Trophoblast cell (in vitro differentiated cells and primary cell): ENCODE measurements at regions not wholly inside any gene's neighbourhood (a gene's known extent, or its start where the extent isn't known, plus 50 kb on each side); places are given as distances from the start of the nearest gene placed in this dataset.
"Not testable (repeated sequence)": the region's sequence is repeated elsewhere in the genome, so short reads cannot be mapped to it uniquely, and the experiment has no call there.

ENCODE experiments used
- DNase-seq, 2 donors: peaks; one replicate each; pipeline ENCODE4 v3.0.0-alpha.2; 2016
- H2AFZ ChIP-seq: 2 replicates; pipeline ENCODE4 v1.6.1; 2013; ENCODE audit warnings: low read length, moderate library complexity, mild to moderate bottlenecking; ENCODE audit not compliant: insufficient read depth, poor library complexity
- H2AK5ac ChIP-seq: 2 replicates; pipeline ENCODE4 v1.6.1; 2013; ENCODE audit warnings: mild to moderate bottlenecking, low read length
- H2BK120ac ChIP-seq: 2 replicates; pipeline ENCODE4 v1.6.1; 2013; ENCODE audit warnings: low read length, mild to moderate bottlenecking, moderate library complexity; ENCODE audit not compliant: insufficient read depth, poor library complexity
- H2BK12ac ChIP-seq: 2 replicates; pipeline ENCODE4 v1.6.1; 2013; ENCODE audit warnings: mild to moderate bottlenecking, low read length, moderate library complexity
- H2BK5ac ChIP-seq: 2 replicates; pipeline ENCODE4 v1.6.1; 2013; ENCODE audit warnings: low read length, low read depth, moderate library complexity, mild to moderate bottlenecking; ENCODE audit not compliant: poor library complexity
- H3K14ac ChIP-seq: 2 replicates; pipeline ENCODE4 v1.6.1; 2013; ENCODE audit warnings: mild to moderate bottlenecking, low read length
- H3K18ac ChIP-seq: 2 replicates; pipeline ENCODE4 v1.6.1; 2013; ENCODE audit warnings: mild to moderate bottlenecking, low read length
- H3K23ac ChIP-seq: 2 replicates; pipeline ENCODE4 v1.6.1; 2013; ENCODE audit warnings: low read length
- H3K27ac ChIP-seq: 2 replicates; pipeline ENCODE4 v1.5.1; 2013; ENCODE audit warnings: low read depth, mild to moderate bottlenecking, inconsistent platforms, low read length, moderate library complexity
- H3K27me3 ChIP-seq: 2 replicates; pipeline ENCODE4 v1.6.1; 2013; ENCODE audit warnings: inconsistent platforms, mild to moderate bottlenecking, low read length, moderate library complexity; ENCODE audit not compliant: insufficient read depth
- H3K36me3 ChIP-seq, 2 experiments: 1 replicate in 1 of 2; 2 replicates in 1 of 2; pipeline ENCODE4 v1.6.1; 2013; ENCODE audit warnings: low read length in 2 of 2, mild to moderate bottlenecking in 2 of 2, moderate library complexity in 1 of 2; ENCODE audit not compliant: insufficient read depth in 2 of 2, control insufficient read depth in 1 of 2
- H3K4ac ChIP-seq: 2 replicates; pipeline ENCODE4 v1.6.1; 2013; ENCODE audit warnings: low read depth, mild to moderate bottlenecking, low read length, moderate library complexity
- H3K4me1 ChIP-seq, 2 experiments: 1 replicate in 1 of 2; 2 replicates in 1 of 2; pipeline ENCODE4 v1.6.1; 2013; ENCODE audit warnings: low read length in 2 of 2, mild to moderate bottlenecking in 2 of 2, moderate library complexity in 1 of 2; ENCODE audit not compliant: insufficient read depth in 2 of 2, control insufficient read depth in 1 of 2
- H3K4me2 ChIP-seq: 2 replicates; pipeline ENCODE4 v1.6.1; 2013; ENCODE audit warnings: inconsistent platforms, mild to moderate bottlenecking, low read length, moderate library complexity
- H3K4me3 ChIP-seq: 2 replicates; pipeline ENCODE4 v1.5.1; 2013; ENCODE audit warnings: mild to moderate bottlenecking, low read depth, low read length, inconsistent platforms
- H3K79me1 ChIP-seq: one replicate; pipeline ENCODE4 v1.6.1; 2013; ENCODE audit warnings: low read length
- H3K79me2 ChIP-seq: 2 replicates; pipeline ENCODE4 v1.6.1; 2013; ENCODE audit warnings: low read length, mild to moderate bottlenecking; ENCODE audit not compliant: control insufficient read depth, insufficient read depth, poor library complexity
- H3K9ac ChIP-seq: 2 replicates; pipeline ENCODE4 v1.6.1; 2013; ENCODE audit warnings: mild to moderate bottlenecking, low read length
- H3K9me3 ChIP-seq: 2 replicates; pipeline ENCODE4 v1.6.1; 2013; ENCODE audit warnings: low read depth, mild to moderate bottlenecking, control low read depth, inconsistent platforms, low read length; ENCODE audit not compliant: insufficient read depth
- H4K12ac ChIP-seq: 2 replicates; pipeline ENCODE4 v1.6.1; 2013; ENCODE audit warnings: low read depth, mild to moderate bottlenecking, low read length, moderate library complexity
- H4K8ac ChIP-seq: 2 replicates; pipeline ENCODE4 v1.6.1; 2013; ENCODE audit warnings: low read depth, mild to moderate bottlenecking, low read length, moderate library complexity
- H4K91ac ChIP-seq: one replicate; pipeline ENCODE4 v1.6.1; 2013; ENCODE audit warnings: low read depth, mild to moderate bottlenecking, low read length, moderate library complexity
- WGBS: extraction: QIAGEN DNeasy Blood & Tissue Kit; methylation state at CpG from one replicate; pipeline ENCODE4 v1.1.7; 2013; ENCODE audit warnings: missing lambda C conversion rate; ENCODE audit not compliant: insufficient read length, insufficient coverage; ENCODE audit errors: extremely low coverage; 5-methylcytosine and 5-hydroxymethylcytosine counted together

DNA sequence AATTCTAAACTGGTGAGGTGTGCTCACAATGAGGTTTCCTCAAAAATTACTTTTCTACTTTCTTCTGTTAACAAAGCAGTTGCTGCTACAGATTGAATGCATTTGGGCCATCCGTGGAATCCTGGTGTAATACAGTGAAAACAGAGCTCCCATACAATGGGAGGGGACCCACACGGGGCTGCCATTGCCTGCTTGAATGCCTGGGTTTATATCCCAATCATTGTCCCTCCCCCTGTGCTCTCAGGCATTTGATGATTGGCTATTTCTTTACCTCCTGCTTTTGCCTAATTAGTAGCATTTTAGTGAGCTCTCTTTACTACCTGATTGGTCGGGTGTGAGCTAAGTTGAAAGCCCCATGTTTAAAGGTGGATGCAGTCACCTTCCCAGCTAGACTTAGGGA lies 52.9 kb upstream of the CSF1 start:
- H3K23ac ChIP-seq, H4K91ac ChIP-seq, H3K4me2 ChIP-seq, H3K27ac ChIP-seq, H3K27me3 ChIP-seq, H3K36me3 ChIP-seq, H2BK120ac ChIP-seq, H3K14ac ChIP-seq, H3K18ac ChIP-seq, H2BK5ac ChIP-seq, H3K9me3 ChIP-seq, H3K79me2 ChIP-seq, H4K12ac ChIP-seq, H3K4ac ChIP-seq, H2BK12ac ChIP-seq, H3K4me3 ChIP-seq, H3K9ac ChIP-seq, DNase-seq, H2AFZ ChIP-seq, H3K4me1 ChIP-seq, H4K8ac ChIP-seq, H3K79me1 ChIP-seq, H2AK5ac ChIP-seq: not testable (repeated sequence)
- WGBS: no CpG with 5 or more reads among the region's 3 CpGs

DNA sequence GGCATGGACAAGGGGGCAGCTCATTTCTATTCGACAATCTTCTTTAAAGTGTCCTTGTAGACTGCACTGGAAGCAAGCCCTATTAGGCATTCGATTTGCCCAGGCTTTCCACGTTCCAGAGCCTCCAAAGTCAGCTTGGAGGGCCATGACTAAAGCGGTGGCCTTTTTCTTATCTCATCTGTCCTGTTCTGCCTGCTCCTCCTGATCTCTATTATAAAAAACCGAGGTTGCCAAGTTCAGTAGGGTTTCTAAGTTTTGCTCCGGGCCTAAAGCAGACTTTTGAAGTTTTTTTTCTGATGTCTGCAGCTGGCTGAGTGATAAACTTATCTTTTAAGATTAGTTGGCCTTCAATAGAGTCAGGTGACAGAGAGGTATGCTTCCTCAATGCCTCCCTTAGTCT lies 54.7 kb upstream of the CSF1 start:
- not testable (repeated sequence) for H2AK5ac ChIP-seq, H3K23ac ChIP-seq, H2AFZ ChIP-seq, H3K14ac ChIP-seq, H3K27me3 ChIP-seq, H4K91ac ChIP-seq, H2BK12ac ChIP-seq, H3K9me3 ChIP-seq, H4K12ac ChIP-seq, H2BK5ac ChIP-seq, H3K4me1 ChIP-seq, H3K18ac ChIP-seq, H3K36me3 ChIP-seq, H4K8ac ChIP-seq, H3K4me2 ChIP-seq, H3K4me3 ChIP-seq, H3K79me2 ChIP-seq, H3K4ac ChIP-seq, H2BK120ac ChIP-seq, H3K79me1 ChIP-seq, H3K27ac ChIP-seq, H3K9ac ChIP-seq
- no CpG with 5 or more reads among the region's 6 CpGs for WGBS
- peak in 1 of 2 donors; percentile 35 for DNase-seq

DNA sequence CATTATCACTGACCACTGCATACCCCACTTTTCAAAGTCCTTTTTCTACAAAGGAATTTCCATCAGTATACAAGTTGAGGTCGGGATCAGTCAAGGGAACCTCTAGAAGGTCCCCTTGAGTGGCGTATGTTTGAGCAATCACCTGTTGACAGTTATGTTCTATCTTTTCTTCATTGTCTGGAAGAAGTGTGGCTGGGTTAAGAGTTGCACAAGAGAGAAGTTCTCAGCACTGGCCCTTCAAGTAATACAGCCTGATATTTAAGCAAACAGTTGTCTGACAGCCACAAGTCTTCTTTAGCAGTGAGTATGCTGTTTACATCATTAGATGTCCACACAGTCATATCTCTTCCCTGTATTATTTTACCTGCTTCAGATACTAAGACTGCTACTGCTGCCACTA lies 56.7 kb upstream of the CSF1 start:
- not testable (repeated sequence) for H3K4ac ChIP-seq, H2AK5ac ChIP-seq, H3K9me3 ChIP-seq, H2BK5ac ChIP-seq, H3K79me1 ChIP-seq, H3K79me2 ChIP-seq, H4K12ac ChIP-seq, H3K14ac ChIP-seq, H3K4me3 ChIP-seq, H4K91ac ChIP-seq, H3K4me2 ChIP-seq, H3K4me1 ChIP-seq, H3K36me3 ChIP-seq, H2BK12ac ChIP-seq, H3K27ac ChIP-seq, H3K18ac ChIP-seq, H4K8ac ChIP-seq, H3K9ac ChIP-seq, H2BK120ac ChIP-seq, H3K27me3 ChIP-seq, H3K23ac ChIP-seq, DNase-seq, H2AFZ ChIP-seq
- no CpG with 5 or more reads among the region's 2 CpGs for WGBS

DNA sequence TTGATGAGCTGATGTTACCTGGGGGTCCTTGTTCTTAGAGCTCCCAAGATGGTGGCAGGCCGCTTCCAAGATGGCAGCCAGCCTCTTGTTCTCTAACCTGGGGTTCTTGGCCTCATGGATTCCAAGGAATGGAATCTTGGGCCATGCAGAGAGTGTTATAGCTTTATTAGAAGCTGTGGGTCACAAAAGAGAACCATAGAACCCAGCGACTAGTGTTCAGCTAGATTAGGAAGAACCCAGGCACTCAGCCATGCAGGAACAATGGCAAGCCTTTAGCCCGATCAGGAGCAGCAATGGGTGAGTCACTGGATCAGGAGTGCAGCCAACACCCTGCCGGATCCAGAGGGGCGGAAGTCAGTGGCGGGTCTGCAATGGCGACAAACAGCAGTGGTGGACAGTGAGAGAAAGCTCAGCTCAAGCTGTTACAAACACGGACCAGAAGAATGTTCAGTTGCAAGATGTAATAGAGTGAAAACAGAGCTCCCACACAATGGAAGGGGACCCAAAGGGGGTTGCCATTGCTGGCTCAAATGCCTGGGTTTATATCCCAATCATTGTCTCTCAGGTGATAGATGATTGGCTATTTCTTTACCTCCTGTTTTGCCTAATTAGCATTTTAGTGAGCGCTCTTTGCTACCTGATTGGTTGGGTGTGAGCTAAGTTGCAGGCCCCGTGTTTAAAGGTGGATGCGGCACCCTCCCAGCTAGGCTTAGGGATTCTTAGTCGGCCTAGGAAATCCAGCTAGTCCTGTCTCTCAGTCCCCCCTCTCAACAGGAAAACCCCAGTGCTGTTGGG lies 58.2 kb upstream of the CSF1 start:
- not testable (repeated sequence) for H3K27me3 ChIP-seq, H2BK5ac ChIP-seq, H2AK5ac ChIP-seq, H2AFZ ChIP-seq, H3K9me3 ChIP-seq, H3K4me1 ChIP-seq, H4K91ac ChIP-seq, H2BK12ac ChIP-seq, H3K27ac ChIP-seq, H3K4me2 ChIP-seq, H3K9ac ChIP-seq, DNase-seq, H3K79me2 ChIP-seq, H4K8ac ChIP-seq, H3K23ac ChIP-seq, H3K36me3 ChIP-seq, H3K14ac ChIP-seq, H2BK120ac ChIP-seq, H4K12ac ChIP-seq, H3K4me3 ChIP-seq, H3K18ac ChIP-seq, H3K4ac ChIP-seq, H3K79me1 ChIP-seq
- WGBS: no CpG with 5 or more reads among the region's 12 CpGs
